ENCODE measurements at regions not wholly inside any gene's neighbourhood (a gene's known extent, or its start where the extent isn't known, plus 50 kb on each side); places are given as distances from the start of the nearest gene placed in this dataset.

- no peaks in the 10 kb centered on the region for H4K20me1 ChIP-seq (ENCODE audit: control insufficient read depth, insufficient read depth, low read depth, low read length)
- no peak overlapping the region for H3K27ac ChIP-seq (ENCODE audit: low read depth, low read length)
- H3F3A ChIP-seq (ENCODE audit: control insufficient read depth, insufficient read depth): no peaks in the 10 kb centered on the region
- H3K79me2 ChIP-seq (ENCODE audit: control insufficient read depth, low read length): no peaks in the 10 kb centered on the region
- H3K36me3 ChIP-seq (ENCODE audit: control insufficient read depth, low read length): no peaks in the 10 kb centered on the region
- H3K4me1 ChIP-seq (ENCODE audit: control insufficient read depth, low read length): no peaks in the 10 kb centered on the region
- TF ChIP-seq CTCF (IDR thresholded peaks at IDR 0.05; ENCODE audit: low read depth, low read length, poor library complexity, severe bottlenecking) (no peak), EZH2phosphoT487 (IDR thresholded peaks at IDR 0.05; ENCODE audit: borderline replicate concordance, low read length) (no peak)
- no peaks in the 10 kb centered on the region for H3K9me2 ChIP-seq (replicated peaks; ENCODE audit: control insufficient read depth, low read length)
- H3K4me2 ChIP-seq (ENCODE audit: low read length): no peak overlapping the region
- no peaks in the 10 kb centered on the region for H3K27me3 ChIP-seq (ENCODE audit: control insufficient read depth, low read length)
- no peak overlapping the region for H3K4me3 ChIP-seq (ENCODE audit: low read length)
- no peaks in the 10 kb centered on the region for H3K9me3 ChIP-seq (ENCODE audit: control insufficient read depth, insufficient read depth, low read length)
Measured at GRCh38 chr9:18020121-18020745, 441.4 kb downstream of the SH3GL2 start.

- no peaks in the 10 kb centered on the region for H3K4me1 ChIP-seq (ENCODE audit: control insufficient read depth, low read length)
- no peaks in the 10 kb centered on the region for H3K79me2 ChIP-seq (ENCODE audit: control insufficient read depth, low read length)
- H3K9me2 ChIP-seq (replicated peaks; ENCODE audit: control insufficient read depth, low read length): no peaks in the 10 kb centered on the region
- H3K4me3 ChIP-seq (ENCODE audit: low read length): no peak overlapping the region
- H3F3A ChIP-seq (ENCODE audit: control insufficient read depth, insufficient read depth): no peaks in the 10 kb centered on the region
- TF ChIP-seq EZH2phosphoT487 (IDR thresholded peaks at IDR 0.05; ENCODE audit: borderline replicate concordance, low read length): no peak
- no peak for TF ChIP-seq CTCF (IDR thresholded peaks at IDR 0.05; ENCODE audit: low read depth, low read length, poor library complexity, severe bottlenecking)
- H3K36me3 ChIP-seq (ENCODE audit: control insufficient read depth, low read length): no peaks in the 10 kb centered on the region
- H3K9me3 ChIP-seq (ENCODE audit: control insufficient read depth, insufficient read depth, low read length): no peaks in the 10 kb centered on the region
- H4K20me1 ChIP-seq (ENCODE audit: control insufficient read depth, insufficient read depth, low read depth, low read length): no peaks in the 10 kb centered on the region
- H3K4me2 ChIP-seq (ENCODE audit: low read length): no peak overlapping the region
- H3K27me3 ChIP-seq (ENCODE audit: control insufficient read depth, low read length): no peaks in the 10 kb centered on the region
- no peak overlapping the region for H3K27ac ChIP-seq (ENCODE audit: low read depth, low read length)
Measured at GRCh38 chr9:18022642-18023041, 443.8 kb downstream of the SH3GL2 start.

GRCh38 chr9:18023332-18023731, 444.5 kb downstream of the SH3GL2 start:
- H3K9me3 ChIP-seq (ENCODE audit: control insufficient read depth, insufficient read depth, low read length): no peaks in the 10 kb centered on the region
- no peaks in the 10 kb centered on the region for H3F3A ChIP-seq (ENCODE audit: control insufficient read depth, insufficient read depth)
- no peak overlapping the region for H3K4me3 ChIP-seq (ENCODE audit: low read length)
- H3K36me3 ChIP-seq (ENCODE audit: control insufficient read depth, low read length): no peaks in the 10 kb centered on the region
- no peaks in the 10 kb centered on the region for H3K9me2 ChIP-seq (replicated peaks; ENCODE audit: control insufficient read depth, low read length)
- H3K4me1 ChIP-seq (ENCODE audit: control insufficient read depth, low read length): no peaks in the 10 kb centered on the region
- H3K4me2 ChIP-seq (ENCODE audit: low read length): no peak overlapping the region
- no peaks in the 10 kb centered on the region for H3K79me2 ChIP-seq (ENCODE audit: control insufficient read depth, low read length)
- H3K27me3 ChIP-seq (ENCODE audit: control insufficient read depth, low read length): no peaks in the 10 kb centered on the region
- no peak overlapping the region for H3K27ac ChIP-seq (ENCODE audit: low read depth, low read length)
- no peak for TF ChIP-seq EZH2phosphoT487 (IDR thresholded peaks at IDR 0.05; ENCODE audit: borderline replicate concordance, low read length)
- TF ChIP-seq CTCF (IDR thresholded peaks at IDR 0.05; ENCODE audit: low read depth, low read length, poor library complexity, severe bottlenecking): no peak
- H4K20me1 ChIP-seq (ENCODE audit: control insufficient read depth, insufficient read depth, low read depth, low read length): no peaks in the 10 kb centered on the region

Data from DOHH2 (cell line).